ENCODE measurements at regions not wholly inside any gene's neighbourhood (a gene's known extent, or its start where the extent isn't known, plus 50 kb on each side); places are given as distances from the start of the nearest gene placed in this dataset.

- Histone ChIP-seq H3K23ac (ENCODE audit: insufficient read length) (no peak overlapping the region), H2BK5ac (ENCODE audit: low read depth, low read length) (no peak overlapping the region), H3K79me1 (ENCODE audit: low read depth, low read length) (no peaks in the 10 kb centered on the region), H2BK120ac (replicated peaks; ENCODE audit: low read depth, low read length) (no peak overlapping the region), H3K27ac (ENCODE audit: low read depth, low read length) (no peak overlapping the region), H3K4ac (replicated peaks; ENCODE audit: insufficient read length, low read depth, low read length) (no peak overlapping the region), H3K14ac (ENCODE audit: insufficient read length) (no peak overlapping the region), H2AK5ac (ENCODE audit: low read depth, low read length) (no peak overlapping the region), H3K23me2 (ENCODE audit: low read depth, low read length) (no peaks in the 10 kb centered on the region), H3K4me3 (ENCODE audit: extremely low read depth in 1 of 4, insufficient read depth in 2 of 4, low read depth in 3 of 4, low read length in 4 of 4) (no peak overlapping the region), H3K4me1 (replicated peaks in 1 of 4; ENCODE audit: control insufficient read depth in 3 of 4, insufficient read depth in 4 of 4, low read length in 3 of 4) (peaks cover 0 to 22% (median 16%) of the 10 kb centered on the region in 4 experiments; a peak in 5 of 7 replicates), H4K20me1 (replicated peaks in 1 of 2; ENCODE audit: control insufficient read depth in 1 of 2, insufficient read depth in 2 of 2, low read length in 2 of 2) (no peaks in the 10 kb centered on the region), H3K56ac (replicated peaks; ENCODE audit: insufficient read length, low read depth, low read length) (no peak overlapping the region), H3K9me3 (ENCODE audit: insufficient read depth in 2 of 2, low read depth in 1 of 2, low read length in 1 of 2) (no peaks in the 10 kb centered on the region), H2BK20ac (ENCODE audit: low read length) (no peak overlapping the region), H2BK15ac (ENCODE audit: low read length) (no peak overlapping the region), H3K36me3 (ENCODE audit: control insufficient read depth in 2 of 4, insufficient read depth in 4 of 4, low read length in 3 of 4) (no peaks in the 10 kb centered on the region), H4K8ac (ENCODE audit: extremely low read depth, insufficient read depth, low read length) (no peak overlapping the region), H4K91ac (replicated peaks; ENCODE audit: insufficient read length, low read length) (no peak overlapping the region), H3K79me2 (ENCODE audit: control insufficient read depth in 1 of 2, insufficient read depth in 2 of 2, low read length in 2 of 2) (no peaks in the 10 kb centered on the region), H3K18ac (ENCODE audit: extremely low read depth, low read length) (no peak overlapping the region), H2BK12ac (ENCODE audit: low read depth, low read length) (no peak overlapping the region), H3K4me2 (ENCODE audit: insufficient read depth in 1 of 2, low read depth in 2 of 2, low read length in 2 of 2) (no peak overlapping the region), H4K5ac (ENCODE audit: insufficient read length, low read depth, low read length) (no peak overlapping the region), H3K27me3 (replicated peaks in 1 of 4; ENCODE audit: control insufficient read depth in 3 of 4, extremely low read depth in 1 of 4, insufficient read depth in 3 of 4, low read length in 3 of 4) (no peaks in the 10 kb centered on the region), H3K9ac (replicated peaks in 1 of 4; ENCODE audit: extremely low read depth in 1 of 4, low read depth in 3 of 4, low read length in 3 of 4) (no peak overlapping the region), H2AFZ (ENCODE audit: low read length) (no peak overlapping the region)
- POLR2A ChIA-PET (ENCODE audit: partially characterized antibody): interaction anchor here (0.6 kb wide), 1 partner anchor 317 kb away, joined by 3 read pairs; no protein-coding TSS in a partner anchor
- 81% methylated on average over 4 of the region's 4 CpGs; no CpG with 5 or more reads in 1 of the 2 experiments for WGBS, 2 experiments (ENCODE audit: extremely low coverage in 1 of 2, insufficient coverage in 1 of 2, insufficient read length in 1 of 2, insufficient replicate concordance in 2 of 2, low coverage in 1 of 2, low lambda C conversion rate in 2 of 2, missing lambda C conversion rate in 1 of 2)
- no peak for TF ChIP-seq SIX5 (IDR thresholded peaks at IDR 0.05; ENCODE audit: low read depth, low read length)
- TF ChIP-seq CBX5 (IDR thresholded peaks at IDR 0.05; ENCODE audit: low read depth, low read length): no peak
- TF ChIP-seq SUZ12 (IDR thresholded peaks at IDR 0.05; ENCODE audit: low read length): no peak
- TF ChIP-seq NRF1 (IDR thresholded peaks at IDR 0.05; ENCODE audit: low read depth, low read length): no peak
- no peak for TF ChIP-seq POLR2AphosphoS5 (IDR thresholded peaks at IDR 0.05; ENCODE audit: low read depth, low read length)
- no peak for TF ChIP-seq SP4 (IDR thresholded peaks at IDR 0.05; ENCODE audit: low read length)
- no peak for TF ChIP-seq TAF7 (optimal IDR thresholded peaks at IDR 0.05; ENCODE audit: borderline replicate concordance, low read depth, low read length)
- no peak for TF ChIP-seq YY1 (IDR thresholded peaks at IDR 0.05; ENCODE audit: low read depth, low read length)
- TF ChIP-seq MAFK (IDR thresholded peaks at IDR 0.05; ENCODE audit: low read depth, low read length): no peak
- TF ChIP-seq SP2 (IDR thresholded peaks at IDR 0.05; ENCODE audit: low read length): no peak
- TF ChIP-seq POU5F1 (IDR thresholded peaks at IDR 0.05; ENCODE audit: low read depth, low read length): no peak
- no peak for DNase-seq (ENCODE audit: low read depth in 1 of 2, low spot score in 2 of 2)
- FAIRE-seq: no peak
- CTCF ChIA-PET (ENCODE audit: partially characterized antibody): interaction anchor here (2.5 kb wide), 1 partner anchor 11 kb away, joined by 6 read pairs; no protein-coding TSS in a partner anchor
These were observed 116.2 kb upstream of the TMEM161B start for GRCh38 chr5:88384886-88385285.
